BJ (cell line): ENCODE measurements at regions not wholly inside any gene's neighbourhood (a gene's known extent, or its start where the extent isn't known, plus 50 kb on each side); places are given as distances from the start of the nearest gene placed in this dataset.

ENCODE experiments used
- CTCF ChIA-PET: fragments of 350-600 bp; formaldehyde crosslinking; extraction: SDS; loops from one replicate; lab custom pipeline; 2021; ENCODE audit warnings: antibody characterized with exemption, inconsistent platforms; lab: Yijun Ruan, JAX
- POLR2A ChIA-PET: fragments of 300-600 bp; sonication (Branson Sonifier 250); formaldehyde crosslinking; extraction: SDS; loops from one replicate; lab custom pipeline; 2021; ENCODE audit warnings: antibody characterized with exemption; lab: Charles Lee
- DNase-seq: peaks from one replicate; pipeline ENCODE4 v3.0.0-alpha.2; 2011; ENCODE audit warnings: low read depth
- H3K27me3 ChIP-seq: 2 replicates; pipeline ENCODE4 v1.6.0; 2011; ENCODE audit warnings: low read length; ENCODE audit not compliant: control insufficient read depth, insufficient read depth
- H3K36me3 ChIP-seq: 2 replicates; pipeline ENCODE4 v1.5.1; 2011; ENCODE audit warnings: low read length; ENCODE audit not compliant: control insufficient read depth, insufficient read depth
- H3K4me3 ChIP-seq: 2 replicates; pipeline ENCODE4 v1.5.1; 2011; ENCODE audit warnings: low read depth, mild to moderate bottlenecking, control low read depth, low read length
- CTCF ChIP-seq: IDR thresholded peaks from 2 replicates; pipeline ENCODE4 v1.5.1; 2011; ENCODE audit warnings: low read depth, mild to moderate bottlenecking, control low read depth, inconsistent platforms, low read length, moderate library complexity; ENCODE audit not compliant: insufficient read depth

- Histone ChIP-seq H3K4me3 (no peak overlapping the region), H3K27me3 (no peaks in the 10 kb centered on the region), H3K36me3 (no peaks in the 10 kb centered on the region)
- no peak for DNase-seq
- ChIA-PET POLR2A (no interaction called here), CTCF (no interaction called here)
- TF ChIP-seq CTCF, result no peak
These were observed 794.5 kb upstream of the GYPC start for GRCh38 chr2:125861461-125861860.

- Histone ChIP-seq H3K36me3 (no peaks in the 10 kb centered on the region), H3K27me3 (no peaks in the 10 kb centered on the region), H3K4me3 (no peak overlapping the region)
- no peak for DNase-seq
- POLR2A ChIA-PET, result no interaction called here
- CTCF ChIA-PET, result no interaction called here
- TF ChIP-seq CTCF, result no peak
These were observed 788.0 kb upstream of the GYPC start for GRCh38 chr2:125867908-125868307.

- TF ChIP-seq CTCF, result no peak
- Histone ChIP-seq H3K4me3 (no peak overlapping the region), H3K36me3 (no peaks in the 10 kb centered on the region), H3K27me3 (no peaks in the 10 kb centered on the region)
- DNase-seq, result no peak
- CTCF ChIA-PET, result interaction anchor here (0.8 kb wide), 1 partner anchor 20 kb away, joined by 3 read pairs; no protein-coding TSS in a partner anchor
- POLR2A ChIA-PET, result no interaction called here
These were observed 785.7 kb upstream of the GYPC start for GRCh38 chr2:125870264-125870663.

GRCh38 chr2:125870746-125871145 lies 785.2 kb upstream of the GYPC start:
- no peak for DNase-seq
- TF ChIP-seq CTCF, result no peak
- CTCF ChIA-PET, result no interaction called here
- H3K4me3 ChIP-seq, result no peak overlapping the region
- H3K36me3 ChIP-seq, result no peaks in the 10 kb centered on the region
- no peaks in the 10 kb centered on the region for H3K27me3 ChIP-seq
- POLR2A ChIA-PET, result no interaction called here

- Histone ChIP-seq H3K27me3 (no peaks in the 10 kb centered on the region), H3K36me3 (no peaks in the 10 kb centered on the region), H3K4me3 (no peak overlapping the region)
- no peak for DNase-seq
- CTCF ChIA-PET, result no interaction called here
- POLR2A ChIA-PET, result no interaction called here
- no peak for TF ChIP-seq CTCF
These were observed 781.4 kb upstream of the GYPC start for GRCh38 chr2:125874564-125874963.
